ENCODE measurements at regions not wholly inside any gene's neighbourhood (a gene's known extent, or its start where the extent isn't known, plus 50 kb on each side); places are given as distances from the start of the nearest gene placed in this dataset.

DNA sequence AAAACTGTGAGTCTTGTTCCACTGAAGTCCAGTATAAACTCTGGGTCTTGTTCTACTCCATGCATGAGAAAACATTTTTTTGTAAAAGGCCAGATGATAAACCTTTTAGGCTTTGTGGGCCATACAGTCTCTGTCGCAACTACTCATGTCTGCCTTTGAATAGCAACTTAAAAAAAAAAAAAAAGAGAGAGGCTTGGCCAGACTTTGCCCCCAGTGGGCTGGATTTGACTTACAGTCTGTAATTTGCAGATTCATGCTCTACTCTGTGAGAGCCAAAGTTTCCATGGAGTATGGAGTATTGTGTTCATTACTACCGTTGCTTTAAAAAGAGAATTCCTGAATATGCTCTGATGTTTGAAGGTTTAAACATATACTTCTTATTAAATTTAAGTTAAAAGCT is 654.9 kb upstream of the PKN2 start:
- TF ChIP-seq, protein P1, sequence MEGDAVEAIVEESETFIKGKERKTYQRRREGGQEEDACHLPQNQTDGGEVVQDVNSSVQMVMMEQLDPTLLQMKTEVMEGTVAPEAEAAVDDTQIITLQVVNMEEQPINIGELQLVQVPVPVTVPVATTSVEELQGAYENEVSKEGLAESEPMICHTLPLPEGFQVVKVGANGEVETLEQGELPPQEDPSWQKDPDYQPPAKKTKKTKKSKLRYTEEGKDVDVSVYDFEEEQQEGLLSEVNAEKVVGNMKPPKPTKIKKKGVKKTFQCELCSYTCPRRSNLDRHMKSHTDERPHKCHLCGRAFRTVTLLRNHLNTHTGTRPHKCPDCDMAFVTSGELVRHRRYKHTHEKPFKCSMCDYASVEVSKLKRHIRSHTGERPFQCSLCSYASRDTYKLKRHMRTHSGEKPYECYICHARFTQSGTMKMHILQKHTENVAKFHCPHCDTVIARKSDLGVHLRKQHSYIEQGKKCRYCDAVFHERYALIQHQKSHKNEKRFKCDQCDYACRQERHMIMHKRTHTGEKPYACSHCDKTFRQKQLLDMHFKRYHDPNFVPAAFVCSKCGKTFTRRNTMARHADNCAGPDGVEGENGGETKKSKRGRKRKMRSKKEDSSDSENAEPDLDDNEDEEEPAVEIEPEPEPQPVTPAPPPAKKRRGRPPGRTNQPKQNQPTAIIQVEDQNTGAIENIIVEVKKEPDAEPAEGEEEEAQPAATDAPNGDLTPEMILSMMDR (IDR thresholded peaks at IDR 0.05): peak in 3 of 12 donors; percentile 9 to 26 (median 19)
- TF ChIP-seq POLR2A (IDR thresholded peaks at IDR 0.05): no peak
